Stomach (tissue), 4 donors: ENCODE measurements at regions not wholly inside any gene's neighbourhood (a gene's known extent, or its start where the extent isn't known, plus 50 kb on each side); places are given as distances from the start of the nearest gene placed in this dataset.

ENCODE experiments used
- CTCF ChIP-seq, 7 experiments: fragments of 450-650 bp in 4 of 7; fragments of 200-600 bp in 3 of 7; sonication (generic) in 3 of 7; IDR thresholded peaks; one replicate each; pipeline ENCODE4 v1.5.1; 2016 to 2019; ENCODE audit warnings: antibody characterized with exemption in 7 of 7, control low read depth in 2 of 7, mild to moderate bottlenecking in 1 of 7
- EP300 ChIP-seq: sonication (generic); formaldehyde crosslinking; IDR thresholded peaks from one replicate; pipeline ENCODE4 v1.6.1; 2017; ENCODE audit warnings: antibody characterized with exemption
- POLR2A ChIP-seq, 4 donors: fragments of 450-650 bp; IDR thresholded peaks; one replicate each; pipeline ENCODE4 v1.6.1; 2016; ENCODE audit warnings: antibody characterized with exemption in 4 of 4, control low read depth in 2 of 4, mild to moderate bottlenecking in 1 of 4, moderate library complexity in 1 of 4
- POLR2AphosphoS5 ChIP-seq, 3 donors: sonication (generic); formaldehyde crosslinking; IDR thresholded peaks; one replicate each; pipeline ENCODE4 v1.6.1; 2016; ENCODE audit warnings: antibody characterized with exemption in 3 of 3

DNA sequence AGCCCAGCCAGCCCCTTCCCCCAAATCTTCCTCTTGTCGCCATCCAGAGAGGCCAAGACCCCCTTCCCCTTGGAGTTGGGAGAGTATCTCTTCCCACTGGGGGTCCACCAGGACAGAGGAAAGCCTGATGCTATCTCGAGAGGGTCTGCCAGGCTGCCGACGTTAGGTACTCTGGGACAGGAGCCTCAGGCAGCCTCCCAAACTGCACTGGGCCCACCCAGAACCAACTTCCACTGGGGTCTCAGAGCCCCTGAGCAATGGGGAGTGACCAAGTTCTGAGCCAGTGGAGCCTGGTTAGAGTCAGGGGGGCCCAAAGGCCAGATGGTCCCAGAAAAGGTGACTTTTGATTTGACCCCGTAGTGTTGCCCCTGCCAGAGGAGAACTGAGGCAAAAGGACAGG, 189.1 kb downstream of the INHBB start:
- TF ChIP-seq CTCF (IDR thresholded peaks at IDR 0.05) (no peak), POLR2A (IDR thresholded peaks at IDR 0.05) (no peak), EP300 (no peak), POLR2AphosphoS5 (IDR thresholded peaks at IDR 0.05) (no peak)
